ENCODE measurements at regions not wholly inside any gene's neighbourhood (a gene's known extent, or its start where the extent isn't known, plus 50 kb on each side); places are given as distances from the start of the nearest gene placed in this dataset.

GRCh38 chr6:81562169-81562568 lies 190.3 kb downstream of the TENT5A start:
- H3K79me2 ChIP-seq (ENCODE audit: insufficient read depth, low read depth, low read length): no peaks in the 10 kb centered on the region
- ChIA-PET CTCF (ENCODE audit: unreplicated experiment) (no interaction called here), POLR2A (no interaction called here)
- H4K20me1 ChIP-seq (ENCODE audit: insufficient read depth, low read length): no peaks in the 10 kb centered on the region
- intact Hi-C loops (cut with micrococcal nuclease; ENCODE audit: unreplicated experiment): no loop called here
- H3K4me2 ChIP-seq (ENCODE audit: low read length): no peak overlapping the region
- H3K9me2 ChIP-seq (ENCODE audit: insufficient read depth, low read length): no peaks in the 10 kb centered on the region
- no peaks in the 10 kb centered on the region for H3K9me3 ChIP-seq (ENCODE audit: low read length)
- BruUV-seq (replicated peaks): no TSS peak
- TF ChIP-seq EZH2phosphoT487 (IDR thresholded peaks at IDR 0.05; ENCODE audit: borderline replicate concordance, low read depth, low read length): no peak
- TF ChIP-seq CTCF (conservative IDR thresholded peaks at IDR 0.05; ENCODE audit: low read length): no peak
- no peak overlapping the region for H3K4me3 ChIP-seq (ENCODE audit: low read depth, low read length, poor library complexity, severe bottlenecking)
- no peak for DNase-seq (ENCODE audit: low spot score)
- H3K4me1 ChIP-seq (ENCODE audit: insufficient read depth, low read length, poor library complexity, severe bottlenecking): no peaks in the 10 kb centered on the region
- H3K36me3 ChIP-seq (ENCODE audit: insufficient read depth, low read length): no peaks in the 10 kb centered on the region
- no peak overlapping the region for H3K27ac ChIP-seq (ENCODE audit: low read depth, low read length, poor library complexity, severe bottlenecking)
- H2AFZ ChIP-seq (ENCODE audit: low read length): no peak overlapping the region

- no peaks in the 10 kb centered on the region for H3K9me3 ChIP-seq (ENCODE audit: low read length)
- ChIA-PET CTCF (ENCODE audit: unreplicated experiment) (no interaction called here), POLR2A (no interaction called here)
- no peaks in the 10 kb centered on the region for H3K79me2 ChIP-seq (ENCODE audit: insufficient read depth, low read depth, low read length)
- H3K36me3 ChIP-seq (ENCODE audit: insufficient read depth, low read length): no peaks in the 10 kb centered on the region
- no peaks in the 10 kb centered on the region for H3K4me1 ChIP-seq (ENCODE audit: insufficient read depth, low read length, poor library complexity, severe bottlenecking)
- H3K4me2 ChIP-seq (ENCODE audit: low read length): no peak overlapping the region
- intact Hi-C loops (cut with micrococcal nuclease; ENCODE audit: unreplicated experiment): no loop called here
- no peak for TF ChIP-seq CTCF (conservative IDR thresholded peaks at IDR 0.05; ENCODE audit: low read length)
- TF ChIP-seq EZH2phosphoT487 (IDR thresholded peaks at IDR 0.05; ENCODE audit: borderline replicate concordance, low read depth, low read length): no peak
- no peak for DNase-seq (ENCODE audit: low spot score)
- H3K9me2 ChIP-seq (ENCODE audit: insufficient read depth, low read length): no peaks in the 10 kb centered on the region
- H2AFZ ChIP-seq (ENCODE audit: low read length): no peak overlapping the region
- no peak overlapping the region for H3K4me3 ChIP-seq (ENCODE audit: low read depth, low read length, poor library complexity, severe bottlenecking)
- H3K27ac ChIP-seq (ENCODE audit: low read depth, low read length, poor library complexity, severe bottlenecking): no peak overlapping the region
- BruUV-seq (replicated peaks): no TSS peak
- H4K20me1 ChIP-seq (ENCODE audit: insufficient read depth, low read length): no peaks in the 10 kb centered on the region
Measured at GRCh38 chr6:81561731-81562130, 190.8 kb downstream of the TENT5A start.

DNA sequence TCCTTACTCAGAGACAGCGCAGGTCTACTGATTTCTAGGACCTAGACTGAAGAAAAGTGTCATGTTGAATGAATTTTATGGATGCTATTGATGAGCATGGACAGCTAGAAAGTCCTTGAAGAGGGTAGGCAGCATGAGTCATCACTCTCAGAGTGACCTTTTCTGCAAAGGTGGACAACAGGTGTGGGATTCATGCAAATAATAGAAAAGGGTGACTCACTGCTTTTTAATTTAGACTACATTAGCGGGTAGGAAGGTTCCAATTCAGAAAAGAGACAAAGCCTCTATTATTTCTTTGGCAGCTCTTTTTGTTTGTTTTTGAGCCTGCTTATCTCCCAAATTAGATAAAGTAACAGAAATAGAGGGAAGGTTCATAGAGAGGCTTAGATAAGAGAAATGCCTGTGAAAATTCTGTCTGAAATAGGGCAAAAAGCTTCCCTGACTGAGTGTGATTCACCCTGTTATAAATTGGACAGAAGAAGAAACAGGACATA lies 191.4 kb downstream of the TENT5A start:
- no peaks in the 10 kb centered on the region for H3K9me3 ChIP-seq (ENCODE audit: low read length)
- H3K4me1 ChIP-seq (ENCODE audit: insufficient read depth, low read length, poor library complexity, severe bottlenecking): no peaks in the 10 kb centered on the region
- no peaks in the 10 kb centered on the region for H4K20me1 ChIP-seq (ENCODE audit: insufficient read depth, low read length)
- H3K4me3 ChIP-seq (ENCODE audit: low read depth, low read length, poor library complexity, severe bottlenecking): no peak overlapping the region
- H3K9me2 ChIP-seq (ENCODE audit: insufficient read depth, low read length): no peaks in the 10 kb centered on the region
- TF ChIP-seq CTCF (conservative IDR thresholded peaks at IDR 0.05; ENCODE audit: low read length) (no peak), EZH2phosphoT487 (IDR thresholded peaks at IDR 0.05; ENCODE audit: borderline replicate concordance, low read depth, low read length) (no peak)
- no TSS peak for BruUV-seq (replicated peaks)
- CTCF ChIA-PET (ENCODE audit: unreplicated experiment): no interaction called here
- H3K79me2 ChIP-seq (ENCODE audit: insufficient read depth, low read depth, low read length): no peaks in the 10 kb centered on the region
- no peaks in the 10 kb centered on the region for H3K36me3 ChIP-seq (ENCODE audit: insufficient read depth, low read length)
- no peak overlapping the region for H3K4me2 ChIP-seq (ENCODE audit: low read length)
- H3K27ac ChIP-seq (ENCODE audit: low read depth, low read length, poor library complexity, severe bottlenecking): no peak overlapping the region
- DNase-seq (ENCODE audit: low spot score): no peak
- intact Hi-C loops (cut with micrococcal nuclease; ENCODE audit: unreplicated experiment): no loop called here
- POLR2A ChIA-PET: interaction anchor here (0.6 kb wide), 1 partner anchor 198 kb away, joined by 3 read pairs; no protein-coding TSS in a partner anchor
- H2AFZ ChIP-seq (ENCODE audit: low read length): no peak overlapping the region
